ENCODE measurements at regions not wholly inside any gene's neighbourhood (a gene's known extent, or its start where the extent isn't known, plus 50 kb on each side); places are given as distances from the start of the nearest gene placed in this dataset.

DNA sequence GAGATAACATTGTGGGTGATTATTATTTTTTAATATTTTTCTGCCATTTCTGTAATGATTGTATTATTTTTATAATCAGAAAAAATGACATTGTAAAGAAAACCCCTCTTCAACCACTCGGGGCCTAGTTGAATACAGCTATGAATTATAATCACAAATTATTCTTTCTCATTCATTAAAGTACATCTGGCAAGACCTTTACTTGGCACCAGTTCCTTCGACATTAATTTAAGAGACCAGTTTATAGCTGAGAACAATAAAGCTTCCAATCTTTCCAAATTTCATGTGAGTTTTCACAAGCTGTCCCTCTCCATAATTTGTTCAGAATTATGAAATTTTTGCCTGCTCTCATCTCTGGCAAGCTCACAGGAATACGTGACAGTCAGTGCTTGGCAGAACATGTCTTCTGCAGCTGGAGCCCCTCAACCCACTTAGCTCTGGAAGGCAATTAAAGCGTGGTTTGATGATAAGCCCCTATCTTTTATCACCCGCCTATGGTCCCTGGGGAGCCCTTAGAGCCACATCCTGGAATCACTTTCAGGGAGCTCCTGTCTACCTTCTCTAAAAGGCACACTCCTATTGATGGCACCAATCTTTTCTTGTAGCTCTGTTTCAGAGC is 201.8 kb upstream of the PRNP start (continued):
- TF ChIP-seq, protein P1, sequence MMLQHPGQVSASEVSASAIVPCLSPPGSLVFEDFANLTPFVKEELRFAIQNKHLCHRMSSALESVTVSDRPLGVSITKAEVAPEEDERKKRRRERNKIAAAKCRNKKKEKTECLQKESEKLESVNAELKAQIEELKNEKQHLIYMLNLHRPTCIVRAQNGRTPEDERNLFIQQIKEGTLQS (IDR thresholded peaks at IDR 0.05; ENCODE audit: insufficient read depth, low read depth, low read length) = no peak
- TF ChIP-seq NRF1 (IDR thresholded peaks at IDR 0.05; ENCODE audit: low read depth, low read length) = no peak

Data from H1 (cell line).